ENCODE measurements at regions not wholly inside any gene's neighbourhood (a gene's known extent, or its start where the extent isn't known, plus 50 kb on each side); places are given as distances from the start of the nearest gene placed in this dataset.

GRCh38 chrX:10787264-10787663, 166.9 kb upstream of the MID1 start:
- Histone ChIP-seq H3K36me3 (ENCODE audit: insufficient read depth, low read length) (no peaks in the 10 kb centered on the region), H3K27me3 (ENCODE audit: insufficient read depth, low read length) (no peaks in the 10 kb centered on the region), H3K79me2 (ENCODE audit: insufficient read depth, low read length) (no peaks in the 10 kb centered on the region), H3K27ac (ENCODE audit: low read depth, low read length, poor library complexity, severe bottlenecking) (no peak overlapping the region), H3K4me1 (ENCODE audit: insufficient read depth, low read length, severe bottlenecking) (no peaks in the 10 kb centered on the region), H3K4me3 (ENCODE audit: low read depth, low read length, poor library complexity, severe bottlenecking) (no peak overlapping the region), H3K4me2 (ENCODE audit: low read length) (no peak overlapping the region), H3F3A (ENCODE audit: insufficient read depth, low read length) (no peaks in the 10 kb centered on the region), H2AFZ (ENCODE audit: low read length) (no peak overlapping the region), H4K20me1 (ENCODE audit: insufficient read depth, low read length) (no peaks in the 10 kb centered on the region), H3K9me2 (ENCODE audit: low read depth, low read length) (no peaks in the 10 kb centered on the region), H3K9ac (ENCODE audit: low read length) (no peak overlapping the region), H3K9me3 (ENCODE audit: low read length) (no peaks in the 10 kb centered on the region)
- TF ChIP-seq, protein P1, sequence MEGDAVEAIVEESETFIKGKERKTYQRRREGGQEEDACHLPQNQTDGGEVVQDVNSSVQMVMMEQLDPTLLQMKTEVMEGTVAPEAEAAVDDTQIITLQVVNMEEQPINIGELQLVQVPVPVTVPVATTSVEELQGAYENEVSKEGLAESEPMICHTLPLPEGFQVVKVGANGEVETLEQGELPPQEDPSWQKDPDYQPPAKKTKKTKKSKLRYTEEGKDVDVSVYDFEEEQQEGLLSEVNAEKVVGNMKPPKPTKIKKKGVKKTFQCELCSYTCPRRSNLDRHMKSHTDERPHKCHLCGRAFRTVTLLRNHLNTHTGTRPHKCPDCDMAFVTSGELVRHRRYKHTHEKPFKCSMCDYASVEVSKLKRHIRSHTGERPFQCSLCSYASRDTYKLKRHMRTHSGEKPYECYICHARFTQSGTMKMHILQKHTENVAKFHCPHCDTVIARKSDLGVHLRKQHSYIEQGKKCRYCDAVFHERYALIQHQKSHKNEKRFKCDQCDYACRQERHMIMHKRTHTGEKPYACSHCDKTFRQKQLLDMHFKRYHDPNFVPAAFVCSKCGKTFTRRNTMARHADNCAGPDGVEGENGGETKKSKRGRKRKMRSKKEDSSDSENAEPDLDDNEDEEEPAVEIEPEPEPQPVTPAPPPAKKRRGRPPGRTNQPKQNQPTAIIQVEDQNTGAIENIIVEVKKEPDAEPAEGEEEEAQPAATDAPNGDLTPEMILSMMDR (IDR thresholded peaks at IDR 0.05; ENCODE audit: low read length) = no peak
- TF ChIP-seq EZH2 (IDR thresholded peaks at IDR 0.05; ENCODE audit: borderline replicate concordance, low read length) = no peak

- Histone ChIP-seq H3F3A (ENCODE audit: insufficient read depth, low read length) (no peaks in the 10 kb centered on the region), H3K9ac (ENCODE audit: low read length) (no peak overlapping the region), H3K4me2 (ENCODE audit: low read length) (no peak overlapping the region), H3K79me2 (ENCODE audit: insufficient read depth, low read length) (no peaks in the 10 kb centered on the region), H4K20me1 (ENCODE audit: insufficient read depth, low read length) (no peaks in the 10 kb centered on the region), H3K27me3 (ENCODE audit: insufficient read depth, low read length) (no peaks in the 10 kb centered on the region), H3K4me3 (ENCODE audit: low read depth, low read length, poor library complexity, severe bottlenecking) (no peak overlapping the region), H3K9me2 (ENCODE audit: low read depth, low read length) (no peaks in the 10 kb centered on the region), H3K9me3 (ENCODE audit: low read length) (no peaks in the 10 kb centered on the region), H2AFZ (ENCODE audit: low read length) (no peak overlapping the region), H3K27ac (ENCODE audit: low read depth, low read length, poor library complexity, severe bottlenecking) (no peak overlapping the region), H3K4me1 (ENCODE audit: insufficient read depth, low read length, severe bottlenecking) (no peaks in the 10 kb centered on the region), H3K36me3 (ENCODE audit: insufficient read depth, low read length) (no peaks in the 10 kb centered on the region)
- TF ChIP-seq, protein P1 (IDR thresholded peaks at IDR 0.05; ENCODE audit: low read length) = no peak
- TF ChIP-seq EZH2 (IDR thresholded peaks at IDR 0.05; ENCODE audit: borderline replicate concordance, low read length) = no peak
These were observed 173.8 kb upstream of the MID1 start for GRCh38 chrX:10794203-10794630.

- no peak overlapping the region for H3K4me2 ChIP-seq (ENCODE audit: low read length)
- H4K20me1 ChIP-seq (ENCODE audit: insufficient read depth, low read length) = no peaks in the 10 kb centered on the region
- H3K9me2 ChIP-seq (ENCODE audit: low read depth, low read length) = no peaks in the 10 kb centered on the region
- no peaks in the 10 kb centered on the region for H3F3A ChIP-seq (ENCODE audit: insufficient read depth, low read length)
- H3K4me1 ChIP-seq (ENCODE audit: insufficient read depth, low read length, severe bottlenecking) = no peaks in the 10 kb centered on the region
- H3K36me3 ChIP-seq (ENCODE audit: insufficient read depth, low read length) = no peaks in the 10 kb centered on the region
- no peaks in the 10 kb centered on the region for H3K9me3 ChIP-seq (ENCODE audit: low read length)
- H2AFZ ChIP-seq (ENCODE audit: low read length) = no peak overlapping the region
- no peak overlapping the region for H3K27ac ChIP-seq (ENCODE audit: low read depth, low read length, poor library complexity, severe bottlenecking)
- H3K27me3 ChIP-seq (ENCODE audit: insufficient read depth, low read length) = no peaks in the 10 kb centered on the region
- TF ChIP-seq EZH2 (IDR thresholded peaks at IDR 0.05; ENCODE audit: borderline replicate concordance, low read length) = no peak
- TF ChIP-seq, protein P1 (IDR thresholded peaks at IDR 0.05; ENCODE audit: low read length) = no peak
- no peak overlapping the region for H3K4me3 ChIP-seq (ENCODE audit: low read depth, low read length, poor library complexity, severe bottlenecking)
- no peaks in the 10 kb centered on the region for H3K79me2 ChIP-seq (ENCODE audit: insufficient read depth, low read length)
- H3K9ac ChIP-seq (ENCODE audit: low read length) = no peak overlapping the region
These were observed 175.3 kb upstream of the MID1 start for GRCh38 chrX:10795721-10796120.
